NCI-H2081 (cell line): ENCODE measurements at regions not wholly inside any gene's neighbourhood (a gene's known extent, or its start where the extent isn't known, plus 50 kb on each side); places are given as distances from the start of the nearest gene placed in this dataset.
A peak's percentile ranks its signal among the peaks of the same experiment; 100 is the strongest.

Experiments used
- DNase-seq, 2 experiments: peaks; one replicate each; lab custom pipeline; 2025; lab: John Stamatoyannopoulos, UW

GRCh38 chr1:22264464-22265341, 121.8 kb upstream of the WNT4 start:
- DNase-seq, result no peak

GRCh38 chr1:22266141-22266540, 123.2 kb upstream of the WNT4 start:
- no peak for DNase-seq

GRCh38 chr1:22267413-22268175, 124.7 kb upstream of the WNT4 start:
- DNase-seq, result no peak

GRCh38 chr1:22268327-22268726, 125.4 kb upstream of the WNT4 start:
- no peak for DNase-seq

- no peak for DNase-seq
These were observed 129.2 kb upstream of the WNT4 start for GRCh38 chr1:22271847-22272801.

- DNase-seq, result no peak
These were observed 131.1 kb upstream of the WNT4 start for GRCh38 chr1:22273686-22274681.

GRCh38 chr1:22275167-22275566, 132.3 kb upstream of the WNT4 start:
- DNase-seq, result no peak

- DNase-seq, result peak; percentile 44 to 64
These were observed 132.9 kb upstream of the WNT4 start for GRCh38 chr1:22275626-22276395.

GRCh38 chr1:22276396-22276748, 133.5 kb upstream of the WNT4 start:
- no peak for DNase-seq

GRCh38 chr1:22277662-22278061, 134.8 kb upstream of the WNT4 start:
- DNase-seq, result no peak

GRCh38 chr1:22279735-22280134, 136.8 kb upstream of the WNT4 start:
- DNase-seq, result no peak

- no peak for DNase-seq
These were observed 137.6 kb upstream of the WNT4 start for GRCh38 chr1:22280526-22280925.

- DNase-seq, result no peak
These were observed 138.8 kb upstream of the WNT4 start for GRCh38 chr1:22281521-22282363.

- DNase-seq, result no peak
These were observed 139.6 kb upstream of the WNT4 start for GRCh38 chr1:22282364-22282995.

GRCh38 chr1:22283596-22283995, 140.7 kb upstream of the WNT4 start:
- DNase-seq, result no peak

GRCh38 chr1:22284236-22284635, 141.3 kb upstream of the WNT4 start:
- no peak for DNase-seq

GRCh38 chr1:22284906-22285548, 142.1 kb upstream of the WNT4 start:
- DNase-seq, result no peak
